ENCODE measurements at regions not wholly inside any gene's neighbourhood (a gene's known extent, or its start where the extent isn't known, plus 50 kb on each side); places are given as distances from the start of the nearest gene placed in this dataset.
A peak's percentile ranks its signal among the peaks of the same experiment; 100 is the strongest.

- DNase-seq = no peak
Measured at GRCh38 chr20:60729135-60729900, 522.7 kb upstream of the CDH4 start.

- no peak for DNase-seq
Measured at GRCh38 chr20:60732322-60732721, 519.7 kb upstream of the CDH4 start.

- DNase-seq = no peak
Measured at GRCh38 chr20:60748086-60748485, 504.0 kb upstream of the CDH4 start.

- DNase-seq = peak; percentile 81
Measured at GRCh38 chr20:60749804-60750602, 502.1 kb upstream of the CDH4 start.

GRCh38 chr20:60750909-60751308 is 501.2 kb upstream of the CDH4 start:
- no peak for DNase-seq

GRCh38 chr20:60751826-60752225 is 500.2 kb upstream of the CDH4 start:
- no peak for DNase-seq

GRCh38 chr20:60752741-60753420 is 499.2 kb upstream of the CDH4 start:
- no peak for DNase-seq

- no peak for DNase-seq
Measured at GRCh38 chr20:60754856-60755255, 497.2 kb upstream of the CDH4 start.

- DNase-seq = no peak
Measured at GRCh38 chr20:60759651-60760050, 492.4 kb upstream of the CDH4 start.

GRCh38 chr20:60760256-60761000 is 491.6 kb upstream of the CDH4 start:
- no peak for DNase-seq

GRCh38 chr20:60761056-60761455 is 491.0 kb upstream of the CDH4 start:
- DNase-seq = no peak

- no peak for DNase-seq
Measured at GRCh38 chr20:60762386-60762785, 489.7 kb upstream of the CDH4 start.

GRCh38 chr20:60764328-60764727 is 487.7 kb upstream of the CDH4 start:
- no peak for DNase-seq

- no peak for DNase-seq
Measured at GRCh38 chr20:60764771-60765170, 487.3 kb upstream of the CDH4 start.

GRCh38 chr20:60765821-60766403 is 486.1 kb upstream of the CDH4 start:
- DNase-seq = no peak

GRCh38 chr20:60768216-60768615 is 483.8 kb upstream of the CDH4 start:
- no peak for DNase-seq

GRCh38 chr20:60780388-60781025 is 471.6 kb upstream of the CDH4 start:
- DNase-seq = no peak

- DNase-seq = no peak
Measured at GRCh38 chr20:60782959-60783625, 469.0 kb upstream of the CDH4 start.

- no peak for DNase-seq
Measured at GRCh38 chr20:60785301-60785700, 466.8 kb upstream of the CDH4 start.

GRCh38 chr20:60785785-60786184 is 466.3 kb upstream of the CDH4 start:
- no peak for DNase-seq

GRCh38 chr20:60786686-60787217 is 465.3 kb upstream of the CDH4 start:
- no peak for DNase-seq
